ENCODE measurements at regions not wholly inside any gene's neighbourhood (a gene's known extent, or its start where the extent isn't known, plus 50 kb on each side); places are given as distances from the start of the nearest gene placed in this dataset.
"Not testable (repeated sequence)": the region's sequence is repeated elsewhere in the genome, so short reads cannot be mapped to it uniquely, and the experiment has no call there.

DNA sequence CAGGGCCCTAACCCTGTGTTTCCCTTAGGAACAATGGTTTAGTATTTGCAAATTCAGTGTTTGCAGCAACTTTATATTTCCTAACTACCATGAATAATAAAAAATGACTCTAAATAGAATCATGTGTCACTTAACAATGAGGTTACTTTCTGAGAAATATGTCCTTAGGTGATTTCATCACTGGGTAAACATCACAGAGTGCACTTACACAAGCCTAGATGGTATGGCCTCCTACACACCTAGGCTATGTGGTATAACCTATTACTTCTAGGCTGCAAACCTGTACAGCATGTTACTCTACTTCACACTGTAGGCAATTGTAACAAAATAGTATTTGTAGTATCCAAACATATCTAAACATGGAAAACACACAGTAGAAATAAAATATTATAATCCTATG, 1174.6 kb upstream of the LRRTM3 start:
- H3K27ac Mint-ChIP-seq, result no peak overlapping the region
- no peaks in the 10 kb centered on the region for H3K27me3 Mint-ChIP-seq
- ATAC-seq (no peak), DNase-seq (no peak)
- H3K36me3 Mint-ChIP-seq, result no peaks in the 10 kb centered on the region
- H3K4me3 Mint-ChIP-seq, result no peak overlapping the region
- H3K9me3 Mint-ChIP-seq (ENCODE audit: low read depth), result peaks cover 7% of the 10 kb centered on the region
- no peaks in the 10 kb centered on the region for H3K4me1 Mint-ChIP-seq
- CTCF ChIA-PET, result no interaction called here

DNA sequence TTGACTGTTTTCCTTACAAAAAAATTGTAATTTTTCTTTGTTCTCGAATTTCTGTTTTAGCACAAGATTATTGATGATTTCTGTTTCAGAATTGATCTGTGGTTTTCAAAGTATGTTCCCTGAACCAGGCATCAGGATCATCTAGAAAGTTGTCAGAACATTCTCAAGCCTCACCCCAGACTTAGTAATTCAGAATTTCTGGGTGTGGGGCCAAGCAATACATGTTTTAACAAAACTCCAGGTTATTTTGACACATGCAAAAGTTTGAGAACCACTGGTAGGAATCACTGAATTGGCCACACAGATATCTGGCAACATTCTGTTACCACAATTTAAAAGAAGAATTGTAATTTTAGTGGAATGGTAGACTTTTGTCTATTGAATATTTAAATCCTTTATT, 1173.9 kb upstream of the LRRTM3 start:
- ATAC-seq, result no peak
- H3K9me3 Mint-ChIP-seq (ENCODE audit: low read depth), result peaks cover 7% of the 10 kb centered on the region

DNA sequence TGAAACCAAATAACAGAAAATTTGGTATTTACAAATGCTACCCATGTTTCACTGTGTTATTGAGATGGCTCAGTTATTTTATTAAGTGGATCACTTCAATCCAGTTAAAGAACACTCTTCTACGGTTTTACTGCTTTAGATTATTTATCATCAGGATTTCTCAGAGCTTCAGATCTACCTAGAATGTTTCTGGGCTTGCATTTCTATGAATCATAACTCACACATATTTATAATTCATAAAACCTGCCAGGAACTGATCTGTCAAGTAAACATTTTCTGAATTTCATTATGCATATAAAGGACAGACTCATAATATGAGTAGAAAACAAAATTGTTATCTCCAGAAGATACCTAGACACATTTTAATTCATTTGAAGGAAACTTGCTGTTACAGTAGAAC, 1172.3 kb upstream of the LRRTM3 start:
- peaks cover 5% of the 10 kb centered on the region for H3K9me3 Mint-ChIP-seq (ENCODE audit: low read depth)
- no peak overlapping the region for H3K27ac Mint-ChIP-seq
- H3K27me3 Mint-ChIP-seq, result no peaks in the 10 kb centered on the region
- no peak for DNase-seq
- no peak overlapping the region for H3K4me3 Mint-ChIP-seq
- no peaks in the 10 kb centered on the region for H3K4me1 Mint-ChIP-seq
- no peaks in the 10 kb centered on the region for H3K36me3 Mint-ChIP-seq
- ATAC-seq, result no peak
- CTCF ChIA-PET, result no interaction called here

More for the DNA sequence above, 1173.9 kb upstream of the LRRTM3 start:
- no peak overlapping the region for H3K4me3 Mint-ChIP-seq
- H3K36me3 Mint-ChIP-seq, result no peaks in the 10 kb centered on the region
- no peaks in the 10 kb centered on the region for H3K4me1 Mint-ChIP-seq
- no peak overlapping the region for H3K27ac Mint-ChIP-seq
- no peaks in the 10 kb centered on the region for H3K27me3 Mint-ChIP-seq
- no peak for DNase-seq
- CTCF ChIA-PET, result no interaction called here

DNA sequence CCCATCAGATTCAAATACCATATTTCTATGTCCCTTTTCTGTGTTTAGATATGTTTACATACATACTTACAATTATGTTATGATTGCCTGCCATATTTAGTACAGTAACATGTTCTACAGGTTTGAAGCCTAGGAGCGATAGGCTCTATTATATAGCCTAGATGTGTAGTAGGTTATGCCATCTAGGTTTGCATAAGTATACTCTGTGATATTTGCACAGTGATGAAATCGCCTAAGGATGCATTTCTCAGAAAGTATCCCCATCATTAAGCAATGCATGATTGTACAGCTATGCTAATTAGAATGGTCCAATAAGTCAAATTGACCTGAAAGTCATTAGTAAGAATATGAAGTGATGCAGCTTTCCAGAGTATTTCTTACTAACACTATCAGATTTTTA, 1171.7 kb upstream of the LRRTM3 start:
- H3K27ac Mint-ChIP-seq, result no peak overlapping the region
- no peaks in the 10 kb centered on the region for H3K36me3 Mint-ChIP-seq
- H3K4me1 Mint-ChIP-seq, result no peaks in the 10 kb centered on the region
- no peak overlapping the region for H3K4me3 Mint-ChIP-seq
- DNase-seq (no peak), ATAC-seq (no peak)
- CTCF ChIA-PET, result no interaction called here
- H3K9me3 Mint-ChIP-seq (ENCODE audit: low read depth), result peaks cover 7% of the 10 kb centered on the region
- no peaks in the 10 kb centered on the region for H3K27me3 Mint-ChIP-seq

DNA sequence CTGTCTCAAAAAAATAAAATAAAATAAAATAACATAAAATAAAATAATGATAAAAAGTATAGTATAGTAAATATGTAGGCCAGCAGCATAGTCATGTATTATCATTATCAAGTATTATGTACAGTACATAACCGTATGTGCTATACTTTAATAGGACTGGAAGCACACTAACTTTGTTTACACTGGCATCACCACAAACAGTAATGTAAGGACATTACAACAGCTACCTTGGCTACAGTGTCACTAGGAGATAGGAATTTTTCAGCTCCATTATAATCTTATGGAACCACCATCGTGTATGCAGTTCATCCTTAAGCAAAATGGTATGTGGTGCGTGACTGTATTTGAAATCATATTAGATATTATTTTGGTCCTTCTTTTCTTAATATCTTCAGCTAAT, 1163.5 kb upstream of the LRRTM3 start:
- ATAC-seq, result no peak
- peaks cover 8% of the 10 kb centered on the region for H3K9me3 Mint-ChIP-seq (ENCODE audit: low read depth)
- no peaks in the 10 kb centered on the region for H3K4me1 Mint-ChIP-seq
- no peaks in the 10 kb centered on the region for H3K36me3 Mint-ChIP-seq
- CTCF ChIA-PET, result no interaction called here
- no peak overlapping the region for H3K27ac Mint-ChIP-seq
- no peaks in the 10 kb centered on the region for H3K27me3 Mint-ChIP-seq
- no peak overlapping the region for H3K4me3 Mint-ChIP-seq
- no peak for DNase-seq

DNA sequence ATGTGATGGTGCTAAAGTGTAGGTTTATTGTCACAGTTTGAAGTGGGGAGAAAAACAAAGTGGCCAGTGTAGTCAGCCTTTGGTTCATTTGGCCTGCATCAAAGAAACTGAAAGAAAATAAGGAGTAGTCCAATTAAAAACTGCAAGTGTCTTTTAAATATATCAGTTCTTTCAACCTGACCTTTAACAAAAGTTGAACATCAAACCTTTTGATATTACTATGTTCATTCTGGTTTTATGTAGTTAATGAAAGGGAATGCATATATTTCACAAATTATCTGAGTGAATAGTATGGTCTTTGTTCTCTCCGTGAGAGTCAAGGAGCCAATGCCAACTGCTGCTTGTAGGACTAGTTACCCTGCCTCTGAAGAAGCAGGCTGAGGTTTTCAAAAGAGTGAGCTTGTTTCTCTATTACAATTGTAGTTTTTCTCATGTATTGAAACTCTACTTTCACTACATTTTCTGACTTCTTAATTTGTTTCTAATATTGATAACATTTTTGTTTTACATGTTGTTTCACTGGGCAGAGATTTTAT, 1160.8 kb upstream of the LRRTM3 start:
- Mint-ChIP-seq H3K27ac (no peak overlapping the region), H3K27me3 (no peaks in the 10 kb centered on the region), H3K36me3 (no peaks in the 10 kb centered on the region), H3K4me3 (no peak overlapping the region), H3K4me1 (no peaks in the 10 kb centered on the region), H3K9me3 (ENCODE audit: low read depth) (peaks cover 5% of the 10 kb centered on the region)
- CTCF ChIA-PET, result no interaction called here
- DNase-seq (no peak), ATAC-seq (no peak)

DNA sequence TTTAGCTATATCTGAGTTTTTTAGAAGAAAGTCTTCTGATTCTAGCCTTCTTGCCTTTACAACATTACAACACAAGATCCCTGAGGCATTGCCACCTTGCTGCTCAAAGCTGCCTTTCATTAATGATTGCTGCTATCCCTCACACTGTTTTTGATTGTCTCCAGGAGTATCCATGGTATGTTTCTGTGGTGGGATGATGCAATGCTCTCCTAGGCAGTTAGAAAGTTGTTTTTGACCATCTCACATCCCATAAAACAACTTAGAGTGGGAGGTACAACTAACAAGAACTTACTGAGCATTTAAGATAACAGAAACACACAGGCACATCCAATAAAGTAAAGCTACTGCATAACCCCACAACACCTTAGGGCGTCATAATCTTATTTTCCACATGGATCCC, 1156.0 kb upstream of the LRRTM3 start:
- no peak overlapping the region for H3K27ac Mint-ChIP-seq
- H3K27me3 Mint-ChIP-seq, result no peaks in the 10 kb centered on the region
- ATAC-seq (no peak), DNase-seq (no peak)
- H3K9me3 Mint-ChIP-seq (ENCODE audit: low read depth), result peaks cover 4% of the 10 kb centered on the region
- no peaks in the 10 kb centered on the region for H3K36me3 Mint-ChIP-seq
- H3K4me1 Mint-ChIP-seq, result no peaks in the 10 kb centered on the region
- no peak overlapping the region for H3K4me3 Mint-ChIP-seq
- CTCF ChIA-PET, result no interaction called here

DNA sequence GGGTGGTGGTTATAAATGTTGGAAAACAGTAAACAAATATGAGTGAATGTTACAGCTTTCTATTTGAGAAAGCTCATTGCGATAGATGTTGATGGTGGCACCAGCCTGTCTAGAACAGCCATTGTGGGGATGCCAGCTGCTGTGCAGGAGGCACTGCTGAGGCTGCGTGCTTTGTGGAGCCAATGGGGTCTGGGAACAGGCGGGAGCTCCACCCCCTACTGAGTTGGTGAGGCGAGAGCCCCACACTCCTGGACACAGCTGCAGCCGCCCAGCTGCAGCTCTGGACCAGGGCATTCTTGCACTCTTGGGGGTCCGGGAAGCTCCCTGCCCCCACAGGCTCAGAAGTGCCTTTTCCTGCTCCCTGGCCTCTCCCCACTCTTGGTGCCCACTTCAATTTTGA, 1147.1 kb upstream of the LRRTM3 start:
- peaks cover 4% of the 10 kb centered on the region for H3K9me3 Mint-ChIP-seq (ENCODE audit: low read depth)
- H3K27me3 Mint-ChIP-seq, result no peaks in the 10 kb centered on the region
- DNase-seq, result no peak
- H3K4me3 Mint-ChIP-seq, result no peak overlapping the region
- ATAC-seq, result no peak
- no peaks in the 10 kb centered on the region for H3K36me3 Mint-ChIP-seq
- CTCF ChIA-PET, result no interaction called here
- no peaks in the 10 kb centered on the region for H3K4me1 Mint-ChIP-seq
- H3K27ac Mint-ChIP-seq, result no peak overlapping the region

DNA sequence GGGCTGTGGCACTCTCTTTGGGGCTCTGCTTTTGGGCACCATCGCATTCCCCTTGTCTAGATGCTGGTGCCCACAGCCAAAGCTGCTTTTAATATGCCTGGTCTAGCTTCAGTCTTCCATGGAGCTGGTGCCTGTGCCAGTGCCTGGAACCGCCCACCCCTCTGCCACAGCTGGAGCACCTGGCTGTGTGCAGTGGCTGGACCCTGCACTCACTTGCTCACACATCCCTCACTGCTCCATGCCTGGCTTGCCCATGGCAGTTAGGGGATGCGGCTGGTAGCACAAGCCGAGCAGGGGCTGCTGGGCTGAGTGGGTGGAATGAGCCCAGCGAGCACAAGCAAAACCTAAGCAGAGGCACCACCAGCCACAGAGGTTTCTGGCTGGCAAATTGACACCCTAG, 1145.9 kb upstream of the LRRTM3 start:
- Mint-ChIP-seq H3K36me3 (no peaks in the 10 kb centered on the region), H3K4me1 (no peaks in the 10 kb centered on the region), H3K27ac (no peak overlapping the region), H3K9me3 (ENCODE audit: low read depth) (peaks cover 4% of the 10 kb centered on the region), H3K4me3 (no peak overlapping the region), H3K27me3 (no peaks in the 10 kb centered on the region)
- DNase-seq, result no peak
- CTCF ChIA-PET, result no interaction called here
- no peak for ATAC-seq

DNA sequence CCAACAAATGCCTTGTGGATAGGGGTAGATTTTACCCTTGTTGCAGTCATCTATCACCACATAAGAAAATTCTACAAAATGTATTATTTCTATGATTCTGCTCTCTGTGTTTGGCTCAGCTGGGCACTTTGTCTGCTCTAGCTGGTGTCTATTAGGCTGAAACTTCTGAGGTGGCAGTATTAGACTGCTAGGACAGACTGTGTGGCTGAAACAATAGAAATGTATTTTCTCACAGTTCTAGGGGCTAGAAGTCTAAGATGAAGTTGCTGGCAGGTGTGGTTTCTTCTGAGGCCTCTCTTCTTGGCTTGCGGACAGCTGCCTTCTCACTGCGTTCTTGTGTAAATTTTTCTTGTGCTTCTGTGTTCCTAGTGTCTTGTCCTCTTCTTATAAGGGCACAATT, 1139.6 kb upstream of the LRRTM3 start:
- Mint-ChIP-seq H3K4me1 (no peaks in the 10 kb centered on the region), H3K9me3 (ENCODE audit: low read depth) (peaks cover 2% of the 10 kb centered on the region), H3K4me3 (no peak overlapping the region), H3K27ac (no peak overlapping the region), H3K27me3 (no peaks in the 10 kb centered on the region), H3K36me3 (no peaks in the 10 kb centered on the region)
- CTCF ChIA-PET, result interaction anchor here (1.0 kb wide), 1 partner anchor 9 kb away, joined by 3 read pairs; no protein-coding TSS in a partner anchor
- no peak for ATAC-seq
- no peak for DNase-seq

DNA sequence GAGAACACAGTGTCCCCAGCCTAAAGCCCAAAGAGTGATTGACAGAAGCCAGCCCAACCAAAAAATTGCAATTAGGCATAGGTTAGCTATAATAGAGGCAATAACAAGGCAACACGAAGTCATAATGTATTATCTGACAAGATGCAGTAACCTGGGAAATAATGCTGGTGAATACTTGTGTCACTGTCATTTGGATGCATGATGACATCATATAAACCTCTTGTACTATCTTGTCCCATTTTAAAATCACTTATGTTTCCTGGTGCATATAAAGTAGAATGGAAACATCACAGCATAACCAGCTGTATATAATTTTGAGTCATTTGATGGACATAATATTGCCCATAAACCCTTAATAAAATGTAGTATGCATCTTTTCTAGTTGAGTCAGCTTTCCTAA, 1138.3 kb upstream of the LRRTM3 start:
- ATAC-seq, result no peak

DNA sequence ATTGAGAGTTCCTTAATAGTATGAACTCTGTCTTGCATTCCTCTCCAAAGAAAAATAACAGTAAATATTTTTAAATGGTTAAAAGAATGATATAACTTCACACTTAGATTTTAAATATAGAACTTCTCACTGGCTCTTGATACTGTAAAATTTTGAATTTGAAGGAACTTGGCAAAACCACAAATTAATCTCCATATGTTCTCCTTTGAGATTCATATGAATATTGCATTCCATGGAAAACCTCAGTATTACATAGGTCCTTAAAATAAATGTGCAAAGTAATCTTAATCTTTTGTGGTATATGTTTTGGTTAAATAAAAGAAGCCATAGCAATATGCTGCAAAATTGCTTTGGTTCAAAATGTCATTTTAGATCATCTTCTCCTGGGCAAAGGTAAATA, 1137.6 kb upstream of the LRRTM3 start:
- no peak for DNase-seq
- Mint-ChIP-seq H3K27ac (no peak overlapping the region), H3K36me3 (no peaks in the 10 kb centered on the region), H3K27me3 (no peaks in the 10 kb centered on the region), H3K4me1 (no peaks in the 10 kb centered on the region), H3K4me3 (no peak overlapping the region), H3K9me3 (ENCODE audit: low read depth) (peaks cover 2% of the 10 kb centered on the region)
- CTCF ChIA-PET, result no interaction called here
- no peak for ATAC-seq

More for the DNA sequence above, 1138.3 kb upstream of the LRRTM3 start:
- H3K27me3 Mint-ChIP-seq, result no peaks in the 10 kb centered on the region
- H3K36me3 Mint-ChIP-seq, result no peaks in the 10 kb centered on the region
- peaks cover 2% of the 10 kb centered on the region for H3K9me3 Mint-ChIP-seq (ENCODE audit: low read depth)
- no peak for DNase-seq
- H3K4me1 Mint-ChIP-seq, result no peaks in the 10 kb centered on the region
- CTCF ChIA-PET, result no interaction called here
- no peak overlapping the region for H3K4me3 Mint-ChIP-seq
- no peak overlapping the region for H3K27ac Mint-ChIP-seq

DNA sequence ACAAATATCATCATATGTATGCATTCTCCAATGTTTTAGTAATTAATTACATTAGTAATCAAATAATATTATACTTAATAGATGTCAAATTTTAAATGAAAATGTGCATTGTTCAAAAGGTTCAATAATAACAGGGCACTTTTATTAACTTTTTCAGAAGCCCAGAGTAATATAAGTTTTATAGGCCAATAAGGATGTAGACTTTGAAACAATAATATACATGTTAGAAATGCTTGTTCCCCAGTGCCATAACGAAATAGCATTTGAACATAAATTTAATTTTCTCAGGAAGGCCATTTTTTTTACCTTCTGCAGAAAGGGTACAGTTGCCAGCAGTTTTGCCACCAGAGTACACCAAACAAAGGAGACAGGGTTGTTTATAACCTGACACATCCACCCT, 1133.9 kb upstream of the LRRTM3 start:
- H3K9me3 Mint-ChIP-seq (ENCODE audit: low read depth), result peaks cover 2% of the 10 kb centered on the region
- no peaks in the 10 kb centered on the region for H3K27me3 Mint-ChIP-seq
- H3K4me3 Mint-ChIP-seq, result no peak overlapping the region
- no peaks in the 10 kb centered on the region for H3K36me3 Mint-ChIP-seq
- CTCF ChIA-PET, result no interaction called here
- H3K27ac Mint-ChIP-seq, result no peak overlapping the region
- DNase-seq (no peak), ATAC-seq (no peak)
- H3K4me1 Mint-ChIP-seq, result no peaks in the 10 kb centered on the region

DNA sequence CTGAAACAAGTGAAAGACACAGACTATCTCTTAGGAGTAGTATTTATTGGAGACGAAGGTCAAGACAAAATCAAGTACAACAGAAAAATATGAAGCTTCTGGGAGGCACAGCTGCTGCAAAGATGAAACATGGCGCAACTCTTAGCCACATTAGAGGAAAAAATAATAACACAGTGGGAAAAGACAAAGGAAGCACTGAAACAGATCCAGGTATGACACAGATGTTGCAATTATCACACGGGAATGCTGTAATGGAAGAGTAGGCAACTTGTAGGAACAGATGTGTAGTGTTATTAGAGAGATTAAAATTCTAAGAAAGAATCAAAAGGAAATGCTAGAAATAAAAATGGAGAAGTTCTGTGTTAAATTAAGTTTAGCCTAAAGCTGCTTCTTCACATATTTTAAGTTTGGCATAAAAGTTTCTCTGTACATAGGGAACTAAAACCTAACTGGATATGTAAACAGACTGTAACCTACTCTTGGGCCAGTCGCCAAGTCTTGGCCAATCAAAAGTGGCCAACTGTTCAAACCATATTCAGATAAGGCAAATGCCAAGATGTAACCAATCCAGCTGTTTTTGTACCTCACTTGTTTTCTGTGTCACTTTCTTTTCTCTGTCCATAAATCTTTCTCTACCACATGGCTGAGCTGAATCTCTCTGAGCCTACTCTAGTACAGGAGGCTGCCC, 1132.0 kb upstream of the LRRTM3 start:
- DNase-seq (no peak), ATAC-seq (no peak)
- no peak overlapping the region for H3K27ac Mint-ChIP-seq
- no peaks in the 10 kb centered on the region for H3K4me1 Mint-ChIP-seq
- peaks cover 6% of the 10 kb centered on the region for H3K9me3 Mint-ChIP-seq (ENCODE audit: low read depth)
- CTCF ChIA-PET, result no interaction called here
- no peaks in the 10 kb centered on the region for H3K36me3 Mint-ChIP-seq
- H3K27me3 Mint-ChIP-seq, result no peaks in the 10 kb centered on the region
- no peak overlapping the region for H3K4me3 Mint-ChIP-seq

DNA sequence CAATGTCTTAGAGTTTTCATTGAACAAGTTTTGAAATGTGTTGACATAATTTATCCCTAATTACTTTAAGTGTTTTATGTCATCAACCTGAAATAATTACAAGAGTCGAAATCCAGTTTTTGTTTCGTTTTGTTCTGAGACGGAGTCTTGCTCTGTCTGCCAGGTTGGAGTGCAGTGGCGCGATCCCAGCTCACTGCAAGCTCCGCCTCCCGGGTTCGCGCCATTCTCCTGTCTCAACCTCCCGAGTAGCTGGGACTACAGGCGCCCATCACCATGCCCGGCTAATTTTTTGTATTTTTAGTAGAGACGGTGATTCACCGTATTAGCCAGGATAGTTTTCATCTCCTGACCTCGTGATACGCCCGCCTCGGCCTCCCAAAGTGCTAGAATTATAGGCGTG, 1131.0 kb upstream of the LRRTM3 start:
- H3K4me1 Mint-ChIP-seq; H3K27ac Mint-ChIP-seq; DNase-seq; H3K27me3 Mint-ChIP-seq; H3K9me3 Mint-ChIP-seq (ENCODE audit: low read depth); H3K4me3 Mint-ChIP-seq; ATAC-seq; H3K36me3 Mint-ChIP-seq: not testable (repeated sequence)
- CTCF ChIA-PET, result interaction anchor here (1.1 kb wide), 1 partner anchor 9 kb away, joined by 3 read pairs; no protein-coding TSS in a partner anchor

Data from activated CD8-positive, alpha-beta memory T cell treated with anti-CD3 and anti-CD28 coated beads, Interleukin-2, amount 10 ng/mL, durations not matched to agents 7 days and 5 days (primary cell).